Urinary bladder (tissue), 3 donors: ENCODE measurements at regions not wholly inside any gene's neighbourhood (a gene's known extent, or its start where the extent isn't known, plus 50 kb on each side); places are given as distances from the start of the nearest gene placed in this dataset.

Experiments used
- DNase-seq: peaks from one replicate; pipeline ENCODE4 v3.0.0-alpha.2; 2015; ENCODE audit errors: extremely low spot score
- H3K27ac ChIP-seq: one replicate; pipeline ENCODE4 v1.5.1; 2013; ENCODE audit warnings: low read depth, mild to moderate bottlenecking, moderate library complexity
- H3K36me3 ChIP-seq: one replicate; pipeline ENCODE4 v1.6.1; 2013; ENCODE audit warnings: mild to moderate bottlenecking, moderate library complexity; ENCODE audit not compliant: insufficient read depth
- H3K4me1 ChIP-seq: one replicate; pipeline ENCODE4 v1.6.1; 2013; ENCODE audit warnings: mild to moderate bottlenecking, moderate library complexity; ENCODE audit not compliant: insufficient read depth
- H3K4me3 ChIP-seq: one replicate; pipeline ENCODE4 v1.5.1; 2013; ENCODE audit warnings: low read depth, low read length
- WGBS: extraction: QIAGEN DNeasy Blood & Tissue Kit; methylation state at CpG from one replicate; pipeline ENCODE4 v1.1.7; 2013; 5-methylcytosine and 5-hydroxymethylcytosine counted together
- donor health status: healthy with polysubstance abuse.
- donor health status: healthy.

DNA sequence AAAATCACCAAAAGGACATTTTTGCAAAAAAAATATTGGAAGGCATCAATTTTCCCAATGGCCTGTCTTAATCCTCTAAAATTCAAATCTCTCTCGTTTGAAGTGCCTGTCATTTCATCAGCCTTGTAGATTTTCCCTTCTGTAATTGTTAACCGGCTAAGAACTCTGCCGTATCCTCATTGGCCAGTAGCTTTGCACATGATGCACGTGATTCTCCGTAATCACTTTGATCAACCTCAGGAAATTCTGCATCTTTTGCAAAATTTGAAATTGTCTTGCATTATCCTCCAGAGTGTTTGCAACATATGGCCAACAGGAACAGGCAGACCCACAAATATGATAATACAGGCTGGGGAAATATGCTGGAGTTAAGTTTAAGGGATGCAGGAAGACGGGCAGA is 184.2 kb upstream of the RPL38 start:
- WGBS: 77% methylated on average over 6 of the region's 6 CpGs
- no peaks in the 10 kb centered on the region for H3K4me1 ChIP-seq
- DNase-seq: no peak

GRCh38 chr17:74019860-74020259 is 183.6 kb upstream of the RPL38 start:
- H3K36me3 ChIP-seq: no peaks in the 10 kb centered on the region
- no peak overlapping the region for H3K27ac ChIP-seq
- H3K4me3 ChIP-seq: no peak overlapping the region
- no peaks in the 10 kb centered on the region for H3K4me1 ChIP-seq
- no peak for DNase-seq
- 88% methylated on average over 1 of the region's 1 CpG for WGBS

More for the DNA sequence above, 184.2 kb upstream of the RPL38 start:
- H3K36me3 ChIP-seq: no peaks in the 10 kb centered on the region
- no peak overlapping the region for H3K27ac ChIP-seq
- H3K4me3 ChIP-seq: no peak overlapping the region

GRCh38 chr17:74020522-74020921 is 183.0 kb upstream of the RPL38 start:
- DNase-seq: no peak
- no peaks in the 10 kb centered on the region for H3K4me1 ChIP-seq
- no peaks in the 10 kb centered on the region for H3K36me3 ChIP-seq
- no peak overlapping the region for H3K27ac ChIP-seq
- WGBS: 61% methylated on average over 3 of the region's 3 CpGs
- no peak overlapping the region for H3K4me3 ChIP-seq

- no peaks in the 10 kb centered on the region for H3K4me1 ChIP-seq
- H3K4me3 ChIP-seq: no peak overlapping the region
- DNase-seq: no peak
- no peak overlapping the region for H3K27ac ChIP-seq
- H3K36me3 ChIP-seq: no peaks in the 10 kb centered on the region
- WGBS: 34% methylated on average over 10 of the region's 10 CpGs
Measured at GRCh38 chr17:74024871-74025531, 178.5 kb upstream of the RPL38 start.

- DNase-seq: no peak
- WGBS: 41% methylated on average over 1 of the region's 1 CpG
- no peak overlapping the region for H3K27ac ChIP-seq
Measured at GRCh38 chr17:74027444-74027843, 176.0 kb upstream of the RPL38 start.

GRCh38 chr17:74028354-74029116 is 174.9 kb upstream of the RPL38 start:
- no peak overlapping the region for H3K27ac ChIP-seq
- no peaks in the 10 kb centered on the region for H3K36me3 ChIP-seq
- 79% methylated on average over 18 of the region's 18 CpGs for WGBS
- no peak for DNase-seq
- no peaks in the 10 kb centered on the region for H3K4me1 ChIP-seq
- no peak overlapping the region for H3K4me3 ChIP-seq

More at GRCh38 chr17:74027444-74027843, 176.0 kb upstream of the RPL38 start:
- Histone ChIP-seq H3K4me3 (no peak overlapping the region), H3K4me1 (no peaks in the 10 kb centered on the region), H3K36me3 (no peaks in the 10 kb centered on the region)

GRCh38 chr17:74031316-74032090 is 172.0 kb upstream of the RPL38 start:
- no peak overlapping the region for H3K27ac ChIP-seq
- H3K4me1 ChIP-seq: no peaks in the 10 kb centered on the region
- no peaks in the 10 kb centered on the region for H3K36me3 ChIP-seq
- 77% methylated on average over 17 of the region's 17 CpGs for WGBS
- no peak overlapping the region for H3K4me3 ChIP-seq
- DNase-seq: no peak

GRCh38 chr17:74032222-74032621 is 171.3 kb upstream of the RPL38 start:
- H3K4me1 ChIP-seq: no peaks in the 10 kb centered on the region
- no peak overlapping the region for H3K4me3 ChIP-seq
- H3K36me3 ChIP-seq: no peaks in the 10 kb centered on the region
- 33% methylated on average over 7 of the region's 7 CpGs for WGBS
- no peak overlapping the region for H3K27ac ChIP-seq
- no peak for DNase-seq

- Histone ChIP-seq H3K27ac (no peak overlapping the region), H3K36me3 (no peaks in the 10 kb centered on the region), H3K4me3 (no peak overlapping the region), H3K4me1 (no peaks in the 10 kb centered on the region)
- WGBS: 17% methylated on average over 4 of the region's 4 CpGs
- DNase-seq: peak; percentile 56
Measured at GRCh38 chr17:74037320-74037719, 166.2 kb upstream of the RPL38 start.

DNA sequence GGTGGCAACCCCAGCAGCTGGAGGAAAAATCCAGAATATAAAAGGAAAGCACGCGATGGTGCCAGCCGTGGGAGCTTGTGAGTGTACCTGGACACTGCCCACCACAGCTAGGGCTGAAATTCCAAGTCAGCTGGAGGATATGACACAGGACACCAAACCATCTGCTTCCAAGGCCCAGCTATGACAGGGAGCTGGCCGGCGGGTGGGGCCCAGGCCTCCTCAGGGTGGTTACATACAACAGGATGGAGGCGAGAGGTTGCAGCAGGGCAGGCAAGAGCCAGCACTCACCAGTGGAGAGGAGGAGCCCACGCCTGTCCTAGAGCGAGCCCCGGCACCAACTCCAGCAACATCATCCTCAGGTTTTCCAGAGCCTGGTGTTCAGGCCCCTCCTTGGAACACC is 163.2 kb upstream of the RPL38 start:
- Histone ChIP-seq H3K4me1 (no peaks in the 10 kb centered on the region), H3K27ac (no peak overlapping the region), H3K4me3 (no peak overlapping the region), H3K36me3 (no peaks in the 10 kb centered on the region)
- WGBS: 86% methylated on average over 9 of the region's 9 CpGs
- DNase-seq: no peak

GRCh38 chr17:74040729-74041128 is 162.7 kb upstream of the RPL38 start:
- Histone ChIP-seq H3K27ac (no peak overlapping the region), H3K4me1 (no peaks in the 10 kb centered on the region), H3K4me3 (no peak overlapping the region), H3K36me3 (no peaks in the 10 kb centered on the region)
- WGBS: 88% methylated on average over 12 of the region's 12 CpGs
- no peak for DNase-seq

DNA sequence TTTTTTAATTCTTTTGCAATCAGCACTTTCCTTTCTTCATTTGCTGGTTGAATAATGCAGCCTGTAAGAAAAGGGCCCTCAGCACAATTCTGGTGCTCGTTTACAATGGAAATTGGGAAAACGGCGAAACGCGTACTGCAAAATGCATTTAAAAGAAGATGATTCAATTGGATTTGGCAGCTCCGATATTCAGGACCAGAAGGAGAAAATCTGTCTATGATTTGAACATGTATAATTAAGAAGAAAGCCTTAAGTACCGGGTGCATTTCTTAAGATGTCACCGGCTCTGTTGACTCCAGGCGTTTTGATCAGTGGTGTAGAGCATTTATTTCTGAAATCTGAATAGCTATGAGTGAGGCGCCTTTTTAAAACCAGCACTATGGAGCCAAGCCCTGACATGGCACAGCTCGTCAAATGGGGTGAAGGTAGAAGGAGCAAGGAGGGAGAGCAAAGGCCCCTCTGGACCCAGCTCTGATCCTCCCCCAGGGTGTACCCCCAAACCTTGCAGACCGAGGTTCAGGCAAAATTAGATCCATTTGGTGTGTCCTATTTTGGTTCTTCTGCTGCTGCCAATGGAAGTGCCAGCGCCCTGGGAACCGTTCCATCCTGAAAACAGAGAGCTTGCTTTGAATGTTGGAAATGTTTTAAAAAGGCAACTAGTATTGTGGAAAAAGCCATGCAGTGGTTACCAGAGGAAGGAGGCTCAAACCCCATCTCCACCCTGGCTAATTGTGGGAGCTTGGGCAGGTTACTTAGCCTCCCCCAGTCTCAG is 161.4 kb upstream of the RPL38 start:
- no peaks in the 10 kb centered on the region for H3K4me1 ChIP-seq
- H3K36me3 ChIP-seq: no peaks in the 10 kb centered on the region
- no peak for DNase-seq
- 88% methylated on average over 14 of the region's 14 CpGs for WGBS
- no peak overlapping the region for H3K4me3 ChIP-seq
- no peak overlapping the region for H3K27ac ChIP-seq

DNA sequence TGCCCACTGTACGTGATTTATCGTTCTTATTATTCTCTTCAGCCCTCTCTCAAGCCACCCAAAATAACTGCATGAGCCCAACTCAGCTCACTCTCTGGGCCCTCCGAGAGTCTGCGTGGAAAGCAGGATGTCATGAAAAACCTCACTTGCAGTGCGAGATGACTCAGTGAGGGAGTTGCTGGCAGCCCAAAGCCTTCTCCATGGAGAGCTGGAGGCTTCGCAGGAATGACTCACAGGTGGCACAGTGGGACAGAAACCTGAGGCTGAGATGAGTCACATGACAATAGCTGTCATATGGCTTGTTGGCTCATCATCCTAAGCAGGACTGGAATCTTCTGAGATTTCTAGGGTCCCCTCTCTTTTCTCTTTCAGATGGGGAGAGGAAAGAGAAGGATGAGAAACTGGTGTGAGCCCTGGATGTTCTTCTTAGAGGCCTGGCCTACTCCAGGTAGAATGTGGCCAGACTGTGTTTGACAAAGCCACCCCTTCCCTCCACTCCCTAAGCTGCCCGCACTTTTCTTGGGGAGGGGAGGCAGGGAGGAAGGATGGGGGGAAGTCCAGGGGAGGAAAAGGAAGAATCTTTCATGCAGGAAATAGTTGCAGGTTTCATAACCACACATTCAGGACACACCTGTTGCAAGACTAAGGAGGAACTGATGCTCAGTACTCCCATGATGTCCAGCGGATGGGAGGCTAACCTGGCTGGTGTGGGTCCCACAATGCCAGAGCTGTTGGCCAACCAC is 160.6 kb upstream of the RPL38 start:
- Histone ChIP-seq H3K36me3 (no peaks in the 10 kb centered on the region), H3K4me1 (no peaks in the 10 kb centered on the region), H3K27ac (no peak overlapping the region), H3K4me3 (no peak overlapping the region)
- no peak for DNase-seq
- WGBS: 52% methylated on average over 8 of the region's 8 CpGs
